GM12875 (cell line): ENCODE measurements at regions not wholly inside any gene's neighbourhood (a gene's known extent, or its start where the extent isn't known, plus 50 kb on each side); places are given as distances from the start of the nearest gene placed in this dataset.

Source experiments
- H3K4me3 ChIP-seq: one replicate; pipeline ENCODE4 v1.5.1; 2011; ENCODE audit warnings: low read depth, low read length, control low read depth
- CTCF ChIP-seq: IDR thresholded peaks from 2 replicates; pipeline ENCODE4 v1.5.1; 2011; ENCODE audit warnings: low read depth, mild to moderate bottlenecking, control low read depth, inconsistent platforms, low read length, moderate library complexity, borderline replicate concordance; ENCODE audit not compliant: insufficient read depth

DNA sequence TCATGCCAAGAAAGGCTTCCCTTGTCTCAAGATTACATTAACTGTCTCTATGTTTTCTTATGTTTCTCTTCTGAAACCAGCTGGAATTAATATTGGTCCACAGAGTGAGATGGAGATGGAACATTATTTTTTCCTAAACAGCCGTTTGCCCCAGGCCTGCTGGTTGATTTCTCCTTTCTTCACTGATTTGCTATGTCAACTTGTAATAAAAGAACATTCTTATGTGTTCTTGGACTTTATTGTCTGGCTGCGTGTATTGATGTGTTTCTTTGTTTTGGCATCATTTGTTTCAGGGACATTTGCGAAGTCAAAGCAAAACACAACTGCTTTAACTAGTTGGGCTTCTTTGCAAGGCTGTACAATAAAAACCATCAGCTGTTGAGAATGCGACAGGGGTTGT is 168.5 kb downstream of the FAM43A start:
- no peak for TF ChIP-seq CTCF

GRCh38 chr3:194854659-194855390 is 169.1 kb downstream of the FAM43A start:
- TF ChIP-seq CTCF = no peak
- H3K4me3 ChIP-seq = no peak overlapping the region

More for the DNA sequence above, 168.5 kb downstream of the FAM43A start:
- H3K4me3 ChIP-seq = no peak overlapping the region

DNA sequence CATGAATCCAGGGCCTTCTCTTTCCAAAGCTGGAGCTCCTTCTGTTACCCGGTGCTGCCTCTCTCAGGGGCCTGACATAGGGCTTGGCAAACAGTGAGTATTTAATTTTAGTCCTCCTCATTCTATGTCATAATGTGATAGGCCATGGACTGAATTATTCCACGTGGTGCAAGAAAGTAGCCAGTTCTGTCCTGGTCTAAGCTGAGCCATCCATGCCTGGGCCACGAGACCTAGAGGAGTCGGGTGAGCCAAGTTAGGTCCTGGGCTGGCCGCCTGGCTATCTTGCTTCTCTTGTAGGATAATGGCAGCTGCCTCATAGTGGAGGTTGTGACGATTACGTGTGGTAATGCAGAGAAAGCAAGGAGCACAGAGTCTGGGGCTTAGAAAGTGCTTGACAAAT is 170.6 kb downstream of the FAM43A start:
- no peak overlapping the region for H3K4me3 ChIP-seq
- TF ChIP-seq CTCF = no peak

DNA sequence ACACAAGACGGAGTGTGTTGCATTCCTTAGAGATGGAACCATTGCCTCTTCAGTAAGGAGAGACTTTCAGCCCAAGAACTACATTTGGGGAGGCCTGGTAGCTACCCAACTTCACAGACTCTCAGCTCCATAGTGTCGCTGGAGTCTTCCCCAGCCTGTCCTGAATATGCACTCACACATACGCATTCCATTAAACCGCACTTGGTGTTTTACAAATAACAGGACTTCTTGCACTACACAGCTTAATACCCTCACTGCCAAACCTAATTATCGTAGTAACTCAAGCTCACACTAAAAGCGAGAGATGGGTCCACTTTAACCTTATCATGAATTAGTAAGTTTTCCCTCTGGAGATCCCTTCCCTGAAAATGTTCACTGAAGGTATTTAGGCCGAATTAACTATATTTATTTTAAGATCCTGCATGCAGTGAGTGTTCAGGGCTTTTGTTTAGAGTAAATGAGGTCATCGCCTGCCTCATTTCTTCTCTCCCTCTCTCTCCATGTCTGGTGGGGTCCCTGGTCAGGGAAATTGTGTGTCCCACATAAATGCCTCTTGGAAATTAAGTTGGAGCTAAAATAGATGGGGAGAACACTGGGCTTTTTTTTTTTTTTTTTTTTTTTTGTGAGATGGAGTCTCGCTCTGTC is 171.9 kb downstream of the FAM43A start:
- TF ChIP-seq CTCF = no peak

DNA sequence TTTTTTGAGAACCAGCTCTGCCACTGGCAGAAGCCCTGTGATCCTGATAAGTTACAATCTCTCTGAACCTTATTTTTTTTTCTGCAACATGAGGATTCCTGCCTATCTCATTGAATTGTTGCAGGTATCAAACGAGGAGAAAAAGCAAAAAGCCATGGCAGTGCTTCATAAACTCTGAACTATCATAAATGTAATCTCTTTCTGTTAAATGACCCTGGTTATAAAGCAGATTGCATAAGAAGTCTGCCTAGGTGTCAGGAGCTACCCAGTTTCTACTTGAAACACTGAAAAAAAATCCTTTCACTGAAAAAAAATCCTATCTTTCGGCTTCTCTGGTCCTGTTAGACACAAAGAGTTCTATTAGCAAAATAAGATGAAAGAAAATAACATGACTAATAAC is 172.7 kb downstream of the FAM43A start:
- no peak for TF ChIP-seq CTCF
- H3K4me3 ChIP-seq = no peak overlapping the region

More for the DNA sequence above, 171.9 kb downstream of the FAM43A start:
- no peak overlapping the region for H3K4me3 ChIP-seq

- H3K4me3 ChIP-seq = no peak overlapping the region
- no peak for TF ChIP-seq CTCF
These were observed 175.0 kb downstream of the FAM43A start for GRCh38 chr3:194860725-194861124.

DNA sequence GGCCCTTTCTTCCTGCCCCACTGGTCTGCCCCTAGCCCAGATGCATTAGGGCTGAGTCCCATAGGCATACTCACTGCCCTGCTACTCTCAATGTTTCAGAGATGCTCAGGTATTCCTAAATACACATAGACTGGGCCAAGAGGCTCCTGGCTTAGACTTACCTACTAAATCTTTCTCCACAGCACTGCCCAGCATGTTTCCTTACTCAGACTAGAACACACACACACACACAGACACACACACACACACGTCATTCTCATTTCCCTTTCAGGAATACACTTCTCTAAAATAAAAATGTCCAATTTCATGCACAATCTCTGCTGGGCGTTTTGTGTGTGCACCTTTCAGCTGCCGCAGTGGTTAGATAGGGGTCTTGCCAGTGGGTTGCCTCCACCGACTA is 175.7 kb downstream of the FAM43A start:
- TF ChIP-seq CTCF = no peak
- H3K4me3 ChIP-seq = no peak overlapping the region
